HL-60 (cell line): ENCODE measurements at regions not wholly inside any gene's neighbourhood (a gene's known extent, or its start where the extent isn't known, plus 50 kb on each side); places are given as distances from the start of the nearest gene placed in this dataset.

Experiments
- DNase-seq, 2 experiments: peaks; one replicate each; pipeline ENCODE4 v3.0.0-alpha.2; 2010 to 2020; ENCODE audit warnings: low read depth in 1 of 2, low spot score in 1 of 2
- H3K27ac ChIP-seq: fragments of 250-450 bp; sonication (Bioruptor Pico); replicated peaks from 2 replicates; pipeline ENCODE4 v1.5.1; 2020; ENCODE audit warnings: mild to moderate bottlenecking, moderate library complexity
- H3K27me3 ChIP-seq: fragments of 250-450 bp; sonication (Bioruptor Pico); 2 replicates; pipeline ENCODE4 v1.5.1; 2021; ENCODE audit warnings: mild to moderate bottlenecking, moderate library complexity; ENCODE audit not compliant: insufficient read depth, poor library complexity, severe bottlenecking
- H3K4me3 ChIP-seq: replicated peaks from 2 replicates; pipeline ENCODE4 v1.5.1; 2011; ENCODE audit warnings: mild to moderate bottlenecking, control low read depth, low read length; ENCODE audit not compliant: insufficient read depth
- CTCF ChIP-seq: IDR thresholded peaks from one replicate; pipeline ENCODE4 v1.5.1; 2011; ENCODE audit warnings: low read length, control low read depth, inconsistent platforms; ENCODE audit not compliant: insufficient read depth
- GABPA ChIP-seq: IDR thresholded peaks from 2 replicates; pipeline ENCODE4 v1.6.1; 2012; ENCODE audit warnings: low read depth
- POLR2AphosphoS5 ChIP-seq: IDR thresholded peaks from 2 replicates; pipeline ENCODE4 v1.6.1; 2012; ENCODE audit warnings: low read depth
- REST ChIP-seq: IDR thresholded peaks from 2 replicates; pipeline ENCODE4 v1.6.1; 2012; ENCODE audit warnings: low read depth; ENCODE audit not compliant: insufficient replicate concordance
- SPI1 ChIP-seq: IDR thresholded peaks from 2 replicates; pipeline ENCODE4 v1.6.1; 2012; ENCODE audit warnings: low read depth, mild to moderate bottlenecking, borderline replicate concordance

GRCh38 chr21:24727803-24728440 lies 879.4 kb downstream of the MRPL39 start:
- no peak for TF ChIP-seq POLR2AphosphoS5
- no peak for TF ChIP-seq CTCF
- TF ChIP-seq GABPA: no peak
- TF ChIP-seq SPI1: no peak
- no peak for TF ChIP-seq REST
- Histone ChIP-seq H3K4me3 (no peak overlapping the region), H3K27ac (no peak overlapping the region), H3K27me3 (no peaks in the 10 kb centered on the region)
- DNase-seq: no peak

- H3K27me3 ChIP-seq: no peaks in the 10 kb centered on the region
- H3K4me3 ChIP-seq: no peak overlapping the region
- no peak overlapping the region for H3K27ac ChIP-seq
- TF ChIP-seq CTCF (no peak), POLR2AphosphoS5 (no peak), SPI1 (no peak), GABPA (no peak), REST (no peak)
- DNase-seq: no peak
Measured at GRCh38 chr21:24716281-24716918, 890.9 kb downstream of the MRPL39 start.

GRCh38 chr21:24714646-24715200 lies 892.6 kb downstream of the MRPL39 start:
- no peak overlapping the region for H3K4me3 ChIP-seq
- DNase-seq: no peak
- no peaks in the 10 kb centered on the region for H3K27me3 ChIP-seq
- no peak overlapping the region for H3K27ac ChIP-seq
- TF ChIP-seq POLR2AphosphoS5: no peak
- no peak for TF ChIP-seq GABPA
- no peak for TF ChIP-seq CTCF
- no peak for TF ChIP-seq SPI1
- TF ChIP-seq REST: no peak
